Activated CD4-positive, alpha-beta T cell treated with anti-CD3 and anti-CD28 coated beads, Interleukin-2, Interleukin-4, amounts not matched to agents 100 ng/mL and 50 ng/mL, durations not matched to agents 16 hours and 8 hours (primary cell): ENCODE measurements at regions not wholly inside any gene's neighbourhood (a gene's known extent, or its start where the extent isn't known, plus 50 kb on each side); places are given as distances from the start of the nearest gene placed in this dataset.

Source experiments
- DNase-seq: peaks from one replicate; pipeline ENCODE4 v3.0.0-alpha.2; 2020; ENCODE audit warnings: low spot score

- DNase-seq, result no peak
Measured at GRCh38 chr5:93055561-93055960, 525.5 kb downstream of the NR2F1-AS1 start.

- no peak for DNase-seq
Measured at GRCh38 chr5:93054424-93055163, 526.4 kb downstream of the NR2F1-AS1 start.

GRCh38 chr5:93053825-93054224 lies 527.2 kb downstream of the NR2F1-AS1 start:
- DNase-seq, result no peak

- DNase-seq, result no peak
Measured at GRCh38 chr5:93048858-93049257, 532.2 kb downstream of the NR2F1-AS1 start.

GRCh38 chr5:93044859-93045666 lies 536.0 kb downstream of the NR2F1-AS1 start:
- DNase-seq, result no peak

- DNase-seq, result no peak
Measured at GRCh38 chr5:93039888-93040287, 541.1 kb downstream of the NR2F1-AS1 start.

- DNase-seq, result no peak
Measured at GRCh38 chr5:93034621-93035590, 546.1 kb downstream of the NR2F1-AS1 start.

GRCh38 chr5:93022796-93023447 lies 558.1 kb downstream of the NR2F1-AS1 start:
- no peak for DNase-seq

GRCh38 chr5:93022211-93022610 lies 558.8 kb downstream of the NR2F1-AS1 start:
- DNase-seq, result no peak

GRCh38 chr5:93019896-93020295 lies 561.1 kb downstream of the NR2F1-AS1 start:
- DNase-seq, result no peak

- DNase-seq, result no peak
Measured at GRCh38 chr5:93018461-93018860, 562.6 kb downstream of the NR2F1-AS1 start.

- no peak for DNase-seq
Measured at GRCh38 chr5:93017849-93018248, 563.2 kb downstream of the NR2F1-AS1 start.

- DNase-seq, result no peak
Measured at GRCh38 chr5:93017376-93017775, 563.6 kb downstream of the NR2F1-AS1 start.

- no peak for DNase-seq
Measured at GRCh38 chr5:93010616-93011015, 570.4 kb downstream of the NR2F1-AS1 start.

- DNase-seq, result no peak
Measured at GRCh38 chr5:93010037-93010436, 571.0 kb downstream of the NR2F1-AS1 start.

- no peak for DNase-seq
Measured at GRCh38 chr5:93008502-93009207, 572.4 kb downstream of the NR2F1-AS1 start.

- no peak for DNase-seq
Measured at GRCh38 chr5:93006915-93007314, 574.1 kb downstream of the NR2F1-AS1 start.

- DNase-seq, result no peak
Measured at GRCh38 chr5:92998456-92998855, 582.6 kb downstream of the NR2F1-AS1 start.

GRCh38 chr5:92994392-92994791 lies 586.6 kb downstream of the NR2F1-AS1 start:
- no peak for DNase-seq

- DNase-seq, result no peak
Measured at GRCh38 chr5:92992073-92992472, 588.9 kb downstream of the NR2F1-AS1 start.

- DNase-seq, result no peak
Measured at GRCh38 chr5:92991581-92992067, 589.4 kb downstream of the NR2F1-AS1 start.
